Natural killer cell (primary cell): ENCODE measurements at regions not wholly inside any gene's neighbourhood (a gene's known extent, or its start where the extent isn't known, plus 50 kb on each side); places are given as distances from the start of the nearest gene placed in this dataset.
"Not testable (repeated sequence)": the region's sequence is repeated elsewhere in the genome, so short reads cannot be mapped to it uniquely, and the experiment has no call there.

Source experiments
- ATAC-seq, 3 donors: fragments of 150-1000 bp in 2 of 3; fragments of 200-7000 bp in 1 of 3; cut with Tn5 transposase; 1 replicate in 1 of 3; 2 replicates in 2 of 3; pipeline ENCODE4 v1.10.0; 2021; ENCODE audit warnings: mild to moderate bottlenecking in 2 of 3, moderate library complexity in 2 of 3
- DNase-seq, 2 donors: peaks; one replicate each; pipeline versions ENCODE4 v3.0.0 to v3.0.0-alpha.2; 2013 to 2021; ENCODE audit warnings: mixed read lengths in 1 of 2
- H3K27ac ChIP-seq: one replicate; pipeline ENCODE4 v1.5.1; 2013; ENCODE audit warnings: mild to moderate bottlenecking, low read length
- H3K27me3 ChIP-seq: one replicate; pipeline ENCODE4 v1.6.1; 2013; ENCODE audit warnings: low read length; ENCODE audit not compliant: control insufficient read depth, insufficient read depth
- H3K36me3 ChIP-seq: one replicate; pipeline ENCODE4 v1.6.1; 2013; ENCODE audit warnings: low read length; ENCODE audit not compliant: control insufficient read depth, insufficient read depth
- H3K4me1 ChIP-seq: one replicate; pipeline ENCODE4 v1.6.1; 2013; ENCODE audit warnings: low read length; ENCODE audit not compliant: control insufficient read depth, insufficient read depth
- H3K4me3 ChIP-seq: one replicate; pipeline ENCODE4 v1.5.1; 2013; ENCODE audit warnings: low read length
- H3K9me3 ChIP-seq: one replicate; pipeline ENCODE4 v1.6.1; 2013; ENCODE audit warnings: low read length; ENCODE audit not compliant: control insufficient read depth, insufficient read depth
- H3K27ac Mint-ChIP-seq, 2 donors: one replicate each; pipeline ENCODE4 v1.8.0; 2022; ENCODE audit warnings: mild to moderate bottlenecking in 2 of 2, mixed read lengths in 2 of 2, moderate library complexity in 1 of 2
- H3K27me3 Mint-ChIP-seq, 2 donors: one replicate each; pipeline ENCODE4 v1.8.0; 2022; ENCODE audit warnings: low read depth in 2 of 2, mixed read lengths in 2 of 2
- H3K36me3 Mint-ChIP-seq: one replicate; pipeline ENCODE4 v1.8.0; 2022; ENCODE audit warnings: mixed read lengths
- H3K4me1 Mint-ChIP-seq, 2 donors: one replicate each; pipeline ENCODE4 v1.8.0; 2022; ENCODE audit warnings: mixed read lengths in 2 of 2
- H3K4me3 Mint-ChIP-seq: one replicate; pipeline ENCODE4 v1.8.0; 2022; ENCODE audit warnings: mild to moderate bottlenecking, moderate library complexity, mixed read lengths
- H3K9me3 Mint-ChIP-seq, 2 donors: one replicate each; pipeline ENCODE4 v1.8.0; 2022; ENCODE audit warnings: mixed read lengths in 2 of 2
- CTCF ChIP-seq: fragments of 200-600 bp; IDR thresholded peaks from one replicate; pipeline ENCODE4 v1.8.0; 2022; ENCODE audit warnings: antibody characterized with exemption
- WGBS: methylation state at CpG from one replicate; pipeline ENCODE4 v1.1.7; 2013; ENCODE audit warnings: missing lambda C conversion rate; ENCODE audit not compliant: insufficient coverage; 5-methylcytosine and 5-hydroxymethylcytosine counted together
- intact Hi-C: fragments of 100-400 bp; cut with micrococcal nuclease; formaldehyde crosslinking; loops from one replicate; pipeline ENCODE4 v1.14.2; 2022

GRCh38 chr10:129213256-129213655, 253.8 kb upstream of the MGMT start:
- no peak for ATAC-seq
- Mint-ChIP-seq H3K27ac (no peak overlapping the region), H3K9me3 (peaks cover 0 to 2% of the 10 kb centered on the region in 2 donors), H3K27me3 (peaks cover 8 to 22% of the 10 kb centered on the region in 2 donors), H3K4me3 (no peak overlapping the region), H3K36me3 (no peaks in the 10 kb centered on the region), H3K4me1 (no peaks in the 10 kb centered on the region)
- 100% methylated on average over 1 of the region's 1 CpG for WGBS
- intact Hi-C loops: no loop called here
- Histone ChIP-seq H3K4me1 (no peaks in the 10 kb centered on the region), H3K9me3 (no peaks in the 10 kb centered on the region), H3K4me3 (no peak overlapping the region), H3K36me3 (no peaks in the 10 kb centered on the region), H3K27ac (no peak overlapping the region), H3K27me3 (no peaks in the 10 kb centered on the region)
- no peak for DNase-seq
- no peak for TF ChIP-seq CTCF

- H3K4me1 Mint-ChIP-seq, ATAC-seq, H3K4me3 ChIP-seq, intact Hi-C loops, H3K4me1 ChIP-seq, H3K4me3 Mint-ChIP-seq, H3K27me3 ChIP-seq, H3K36me3 ChIP-seq, H3K9me3 Mint-ChIP-seq, H3K27ac Mint-ChIP-seq, H3K9me3 ChIP-seq, H3K27ac ChIP-seq, DNase-seq, H3K36me3 Mint-ChIP-seq: not testable (repeated sequence)
- WGBS: 91% methylated on average over 5 of the region's 5 CpGs
- peaks cover 8 to 17% of the 10 kb centered on the region in 2 donors for H3K27me3 Mint-ChIP-seq
Observed at GRCh38 chr10:129213996-129214395, 253.0 kb upstream of the MGMT start.

- peaks cover 0 to 5% of the 10 kb centered on the region in 2 donors for H3K27me3 Mint-ChIP-seq
- peaks cover 0 to 5% of the 10 kb centered on the region in 2 donors for H3K9me3 Mint-ChIP-seq
- 71% methylated on average over 2 of the region's 5 CpGs for WGBS
- no peaks in the 10 kb centered on the region for H3K4me1 Mint-ChIP-seq
- Histone ChIP-seq H3K4me1 (no peaks in the 10 kb centered on the region), H3K9me3 (no peaks in the 10 kb centered on the region), H3K36me3 (no peaks in the 10 kb centered on the region), H3K27me3 (no peaks in the 10 kb centered on the region), H3K4me3 (no peak overlapping the region), H3K27ac (no peak overlapping the region)
- H3K27ac Mint-ChIP-seq: no peak overlapping the region
- intact Hi-C loops: no loop called here
- ATAC-seq: no peak
- no peak for TF ChIP-seq CTCF
- DNase-seq: no peak
- H3K36me3 Mint-ChIP-seq: no peaks in the 10 kb centered on the region
- H3K4me3 Mint-ChIP-seq: no peak overlapping the region
Observed at GRCh38 chr10:129219364-129219763, 247.7 kb upstream of the MGMT start.

GRCh38 chr10:129222436-129222835, 244.6 kb upstream of the MGMT start:
- H3K27ac ChIP-seq: no peak overlapping the region
- Mint-ChIP-seq H3K4me1 (no peaks in the 10 kb centered on the region), H3K27ac (no peak overlapping the region), H3K27me3 (no peaks in the 10 kb centered on the region), H3K9me3 (peaks cover 0 to 3% of the 10 kb centered on the region in 2 donors), H3K36me3 (no peaks in the 10 kb centered on the region), H3K4me3 (no peak overlapping the region)
- no peaks in the 10 kb centered on the region for H3K9me3 ChIP-seq
- DNase-seq (no peak), ATAC-seq (no peak)
- intact Hi-C loops: no loop called here
- no peaks in the 10 kb centered on the region for H3K36me3 ChIP-seq
- H3K4me1 ChIP-seq: no peaks in the 10 kb centered on the region
- 100% methylated on average over 1 of the region's 3 CpGs for WGBS
- no peak overlapping the region for H3K4me3 ChIP-seq
- H3K27me3 ChIP-seq: no peaks in the 10 kb centered on the region
- TF ChIP-seq CTCF: no peak
